Forelimb muscle (tissue), 1 donor: ENCODE measurements at regions not wholly inside any gene's neighbourhood (a gene's known extent, or its start where the extent isn't known, plus 50 kb on each side); places are given as distances from the start of the nearest gene placed in this dataset.
"Not testable (repeated sequence)": the region's sequence is repeated elsewhere in the genome, so short reads cannot be mapped to it uniquely, and the experiment has no call there.

ENCODE experiments used
- DNase-seq: peaks from one replicate; pipeline ENCODE4 v3.0.0-alpha.2; 2013; ENCODE audit warnings: low read depth

DNA sequence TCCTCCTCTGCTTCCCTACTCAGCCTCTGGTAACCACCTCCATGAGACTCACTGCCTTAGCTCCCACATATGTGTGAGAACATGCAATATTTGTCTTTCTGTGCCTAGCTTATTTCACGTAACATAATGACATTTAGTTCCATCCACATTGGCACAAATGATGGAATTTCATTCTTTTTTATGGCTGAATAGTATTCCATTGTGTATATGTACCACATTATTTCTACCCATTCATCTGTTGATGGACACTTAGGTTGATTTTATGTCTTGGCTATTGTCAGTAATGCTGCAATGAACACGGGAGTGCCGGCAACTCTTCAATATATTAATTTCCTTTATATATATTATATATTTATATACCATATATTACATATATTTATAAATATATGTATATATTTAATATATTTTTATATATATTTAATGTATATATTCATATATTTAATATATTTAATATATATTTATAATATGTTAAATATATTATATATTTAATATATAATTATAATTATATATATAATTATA, 1046.9 kb downstream of the DNAJB9 start:
- no peak for DNase-seq

GRCh38 chr7:109622320-109622719, 1052.6 kb downstream of the DNAJB9 start:
- DNase-seq: no peak

- DNase-seq: not testable (repeated sequence)
These were observed 1063.2 kb downstream of the DNAJB9 start for GRCh38 chr7:109632890-109633289.

DNA sequence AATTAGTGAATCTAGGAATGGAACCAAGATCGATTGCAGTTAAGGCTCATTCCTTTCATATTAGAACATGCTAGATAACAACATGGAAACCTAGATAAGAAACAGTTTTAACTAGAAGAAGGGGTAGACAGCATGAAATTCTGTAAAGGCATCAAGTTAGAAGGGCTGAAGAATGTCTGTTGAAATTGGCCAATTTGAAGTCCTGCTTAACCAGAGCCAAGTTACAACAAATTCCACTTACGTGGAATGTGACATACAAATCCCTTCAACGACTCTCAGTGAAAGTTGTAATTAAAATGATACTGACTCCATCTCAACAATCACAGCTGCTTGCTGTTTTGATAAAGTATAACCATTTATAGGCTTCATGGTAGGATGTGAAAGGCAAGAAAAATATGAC, 1065.7 kb downstream of the DNAJB9 start:
- no peak for DNase-seq

- no peak for DNase-seq
These were observed 1067.8 kb downstream of the DNAJB9 start for GRCh38 chr7:109637428-109637990.

DNA sequence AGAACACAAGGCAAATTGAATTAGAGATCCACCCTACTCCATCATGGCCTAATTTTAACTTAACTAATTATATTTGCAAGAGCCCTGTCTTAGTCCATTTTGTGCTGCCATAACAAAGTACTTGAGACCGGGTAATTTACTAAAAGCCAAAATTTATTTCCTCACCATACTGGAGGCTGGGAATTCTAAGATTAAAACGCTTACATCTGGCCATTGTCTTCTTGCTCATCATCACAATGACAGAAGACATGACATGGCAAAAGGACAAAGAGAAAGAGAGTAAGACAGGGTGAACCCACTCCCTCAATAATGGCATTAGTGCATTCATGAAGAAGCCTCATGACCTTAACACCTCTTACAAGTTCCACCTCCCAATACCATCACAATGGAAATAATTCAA, 1068.6 kb downstream of the DNAJB9 start:
- DNase-seq: no peak

DNA sequence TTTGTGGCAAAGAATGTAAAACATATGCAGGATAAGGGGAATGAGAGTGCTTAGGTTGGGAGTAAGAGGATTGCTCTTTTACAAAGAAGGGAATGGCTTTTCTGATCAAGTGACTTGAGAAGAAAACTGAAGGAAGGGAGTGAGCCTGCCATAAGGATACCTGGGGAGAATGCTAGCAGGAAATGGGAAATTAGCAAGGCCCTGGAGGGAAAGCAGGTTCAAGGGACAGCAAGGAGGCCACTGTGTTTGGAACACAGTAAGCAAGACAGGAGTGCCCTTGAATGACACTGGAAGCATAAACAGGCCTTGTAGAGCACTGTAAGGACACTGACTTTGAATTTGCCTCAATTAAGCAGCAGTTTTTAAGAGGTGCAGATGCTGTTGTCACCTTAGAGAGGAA, 1069.9 kb downstream of the DNAJB9 start:
- no peak for DNase-seq

- DNase-seq: no peak
These were observed 1071.8 kb downstream of the DNAJB9 start for GRCh38 chr7:109641445-109641844.

DNA sequence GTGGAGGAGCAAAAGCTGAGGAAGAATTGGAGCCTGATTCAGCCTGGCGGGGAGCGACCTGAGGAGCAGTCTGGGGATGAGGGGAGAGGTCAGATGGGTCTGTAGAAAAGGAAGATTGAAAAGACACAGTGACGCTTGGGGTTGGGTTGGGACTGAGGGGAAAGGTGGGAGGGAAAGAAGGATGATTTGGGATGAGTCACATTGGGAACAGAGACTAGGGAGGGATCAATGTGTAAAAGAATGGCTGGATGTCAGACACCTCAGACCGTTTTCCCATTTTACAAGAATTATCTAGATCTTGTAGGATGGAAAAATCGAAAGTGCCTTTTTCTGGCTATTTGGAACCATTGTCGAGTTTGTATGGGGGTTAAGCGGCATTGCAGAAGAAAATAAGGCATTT, 1076.5 kb downstream of the DNAJB9 start:
- DNase-seq: no peak

- DNase-seq: not testable (repeated sequence)
These were observed 1076.9 kb downstream of the DNAJB9 start for GRCh38 chr7:109646594-109646993.

DNA sequence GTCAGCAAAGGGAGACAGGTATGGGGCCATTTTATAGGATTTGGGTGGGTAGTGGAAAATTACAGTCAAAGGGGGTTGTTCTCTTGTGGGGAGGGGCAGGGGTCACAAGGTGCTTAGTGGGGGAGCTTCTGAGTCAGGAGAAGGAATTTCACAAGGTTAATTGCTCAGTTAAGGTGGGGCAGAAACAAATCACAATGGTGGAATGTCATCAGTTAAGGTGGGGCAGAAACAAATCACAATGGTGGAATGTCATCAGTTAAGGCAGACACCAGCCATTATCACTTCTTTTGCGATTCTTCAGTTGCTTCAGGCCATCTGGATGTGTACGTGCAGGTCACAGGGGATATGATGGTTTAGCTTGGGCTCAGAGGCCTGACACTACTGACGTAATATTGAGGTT, 1077.6 kb downstream of the DNAJB9 start:
- not testable (repeated sequence) for DNase-seq

- no peak for DNase-seq
These were observed 1089.6 kb downstream of the DNAJB9 start for GRCh38 chr7:109659261-109659660.

DNA sequence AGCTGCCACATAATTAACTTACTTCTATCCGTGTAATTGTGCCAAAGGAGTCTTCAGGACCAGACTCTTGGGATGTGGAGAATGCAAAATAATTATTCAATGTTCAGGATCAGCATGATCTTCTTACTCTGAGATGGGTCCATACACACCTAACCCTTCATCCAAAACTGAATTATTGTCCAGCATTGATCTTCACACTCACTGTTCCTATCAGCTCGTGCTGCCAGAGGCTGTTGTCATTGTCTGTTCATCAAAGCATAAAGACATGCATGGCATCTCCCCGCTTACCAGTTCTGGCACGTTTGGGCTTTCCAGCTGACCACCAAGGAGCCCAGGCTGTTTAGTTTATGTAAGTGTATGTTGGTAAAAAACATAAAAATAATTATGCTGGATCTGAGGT, 1090.7 kb downstream of the DNAJB9 start:
- DNase-seq: no peak

- DNase-seq: no peak
These were observed 1094.1 kb downstream of the DNAJB9 start for GRCh38 chr7:109663806-109664205.

DNA sequence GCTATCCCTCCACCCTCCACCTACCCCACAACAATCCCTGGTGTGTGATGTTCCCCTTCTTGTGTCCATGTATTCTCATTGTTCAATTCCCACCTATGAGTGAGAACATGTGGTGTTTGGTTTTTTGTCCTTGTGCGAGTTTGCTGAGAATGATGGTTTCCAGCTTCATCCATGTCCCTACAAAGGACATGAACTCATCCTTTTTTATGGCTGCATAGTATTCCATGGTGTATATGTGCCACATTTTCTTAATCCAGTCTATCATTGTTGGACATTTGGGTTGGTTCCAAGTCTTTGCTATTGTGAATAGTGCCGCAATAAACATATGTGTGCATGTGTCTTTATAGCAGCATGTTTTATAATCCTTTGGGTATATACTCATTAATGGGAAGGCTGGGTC, 1117.6 kb downstream of the DNAJB9 start:
- not testable (repeated sequence) for DNase-seq

- DNase-seq: not testable (repeated sequence)
These were observed 1122.9 kb downstream of the DNAJB9 start for GRCh38 chr7:109692613-109693012.

- no peak for DNase-seq
These were observed 1124.7 kb downstream of the DNAJB9 start for GRCh38 chr7:109694149-109695071.

GRCh38 chr7:109695419-109695818, 1125.7 kb downstream of the DNAJB9 start:
- DNase-seq: no peak

GRCh38 chr7:109696723-109697122, 1127.0 kb downstream of the DNAJB9 start:
- no peak for DNase-seq

- DNase-seq: no peak
These were observed 1130.0 kb downstream of the DNAJB9 start for GRCh38 chr7:109699661-109700060.

- no peak for DNase-seq
These were observed 1143.7 kb downstream of the DNAJB9 start for GRCh38 chr7:109713366-109713765.

DNA sequence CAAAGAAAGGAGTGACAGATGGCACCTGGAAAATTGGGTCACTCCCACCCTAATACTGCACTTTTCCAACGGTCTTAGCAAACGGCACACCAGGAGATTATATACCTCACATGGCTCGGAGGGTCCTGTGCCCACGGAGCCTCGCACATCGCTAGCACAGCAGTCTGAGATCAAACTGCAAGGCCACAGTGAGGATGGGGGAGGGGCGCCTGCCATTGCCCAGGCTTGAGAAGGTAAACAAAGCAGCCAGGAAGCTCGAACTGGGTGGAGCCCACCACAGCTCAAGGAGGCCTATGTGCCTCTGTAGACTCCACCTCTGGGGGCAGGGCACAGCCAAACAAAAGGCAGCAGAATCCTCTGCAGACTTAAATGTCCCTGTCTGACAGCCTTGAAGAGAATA, 1149.7 kb downstream of the DNAJB9 start:
- DNase-seq: not testable (repeated sequence)

DNA sequence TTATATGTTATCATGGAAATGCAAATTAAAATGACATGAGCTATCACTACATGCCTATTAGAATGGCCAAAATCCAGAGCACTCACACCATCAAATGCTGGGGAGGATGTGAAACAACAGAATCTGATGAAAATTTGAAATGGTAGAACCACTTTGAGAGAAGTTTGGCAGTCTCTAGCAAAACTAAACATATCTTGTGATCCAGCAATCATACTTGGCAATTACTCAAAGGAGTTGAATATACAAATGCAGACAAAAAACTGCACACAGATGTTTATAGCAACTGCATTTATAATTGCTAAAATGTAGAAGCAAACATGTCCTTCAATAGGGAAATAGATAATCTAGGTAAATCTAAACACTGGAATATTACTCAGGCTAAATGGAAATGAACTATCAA, 1164.9 kb downstream of the DNAJB9 start:
- DNase-seq: no peak
